ENCODE measurements at regions not wholly inside any gene's neighbourhood (a gene's known extent, or its start where the extent isn't known, plus 50 kb on each side); places are given as distances from the start of the nearest gene placed in this dataset.

GRCh38 chr2:41576423-41576822 lies 471.4 kb upstream of the PKDCC start:
- H3K4me3 ChIP-seq (ENCODE audit: insufficient read depth, low read depth, low read length): no peak overlapping the region
- H4K20me1 ChIP-seq (ENCODE audit: insufficient read depth, low read length): no peaks in the 10 kb centered on the region
- Mint-ChIP-seq H3K27ac (ENCODE audit: unreplicated experiment) (no peak overlapping the region), H3K4me3 (ENCODE audit: unreplicated experiment) (no peak overlapping the region), H3K36me3 (ENCODE audit: low read depth, unreplicated experiment) (no peaks in the 10 kb centered on the region), H3K4me1 (ENCODE audit: low read depth, unreplicated experiment) (no peaks in the 10 kb centered on the region), H3K27me3 (ENCODE audit: low read depth, unreplicated experiment) (no peaks in the 10 kb centered on the region), H3K9me3 (ENCODE audit: unreplicated experiment) (no peaks in the 10 kb centered on the region)
- H2AFZ ChIP-seq (ENCODE audit: low read depth, low read length): no peak overlapping the region
- H3K79me2 ChIP-seq (ENCODE audit: insufficient read depth, low read length): no peaks in the 10 kb centered on the region
- peaks cover 3% of the 10 kb centered on the region for H3K4me1 ChIP-seq (ENCODE audit: insufficient read depth, low read length)
- no peak for TF ChIP-seq EZH2 (IDR thresholded peaks at IDR 0.05; ENCODE audit: insufficient read depth, low read length)
- TF ChIP-seq, protein P1, sequence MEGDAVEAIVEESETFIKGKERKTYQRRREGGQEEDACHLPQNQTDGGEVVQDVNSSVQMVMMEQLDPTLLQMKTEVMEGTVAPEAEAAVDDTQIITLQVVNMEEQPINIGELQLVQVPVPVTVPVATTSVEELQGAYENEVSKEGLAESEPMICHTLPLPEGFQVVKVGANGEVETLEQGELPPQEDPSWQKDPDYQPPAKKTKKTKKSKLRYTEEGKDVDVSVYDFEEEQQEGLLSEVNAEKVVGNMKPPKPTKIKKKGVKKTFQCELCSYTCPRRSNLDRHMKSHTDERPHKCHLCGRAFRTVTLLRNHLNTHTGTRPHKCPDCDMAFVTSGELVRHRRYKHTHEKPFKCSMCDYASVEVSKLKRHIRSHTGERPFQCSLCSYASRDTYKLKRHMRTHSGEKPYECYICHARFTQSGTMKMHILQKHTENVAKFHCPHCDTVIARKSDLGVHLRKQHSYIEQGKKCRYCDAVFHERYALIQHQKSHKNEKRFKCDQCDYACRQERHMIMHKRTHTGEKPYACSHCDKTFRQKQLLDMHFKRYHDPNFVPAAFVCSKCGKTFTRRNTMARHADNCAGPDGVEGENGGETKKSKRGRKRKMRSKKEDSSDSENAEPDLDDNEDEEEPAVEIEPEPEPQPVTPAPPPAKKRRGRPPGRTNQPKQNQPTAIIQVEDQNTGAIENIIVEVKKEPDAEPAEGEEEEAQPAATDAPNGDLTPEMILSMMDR (IDR thresholded peaks at IDR 0.05; ENCODE audit: insufficient read depth, low read depth, low read length): no peak
- H3K36me3 ChIP-seq (ENCODE audit: insufficient read depth, low read length): no peaks in the 10 kb centered on the region
- no peak overlapping the region for H3K27ac ChIP-seq (ENCODE audit: low read depth, low read length)
- DNase-seq (ENCODE audit: low read depth) (no peak), FAIRE-seq (no peak)
- H3K27me3 ChIP-seq (ENCODE audit: insufficient read depth, low read length): no peaks in the 10 kb centered on the region
- no peaks in the 10 kb centered on the region for H3K9me3 ChIP-seq (ENCODE audit: insufficient read depth, low read depth, low read length)
- H3K4me2 ChIP-seq (ENCODE audit: low read length): no peak overlapping the region
- no peak overlapping the region for H3K9ac ChIP-seq (ENCODE audit: low read length)

DNA sequence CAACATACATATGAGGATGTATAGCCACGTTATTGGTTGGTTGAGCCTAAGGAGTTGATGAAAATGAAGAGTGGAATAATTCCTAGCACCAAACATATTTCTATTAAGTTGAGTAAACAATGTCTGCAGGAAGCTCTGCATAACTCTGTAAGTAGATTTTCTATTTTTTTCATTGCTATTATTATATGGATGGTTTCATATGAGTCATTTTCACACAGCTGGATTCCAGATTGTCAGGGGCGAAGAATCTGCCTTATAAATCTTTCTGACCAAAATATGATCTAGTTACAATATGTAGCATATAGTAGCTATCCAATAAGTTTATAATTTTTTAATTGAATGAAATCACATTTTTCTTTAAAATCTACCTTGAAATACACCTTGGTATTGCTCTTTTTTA lies 468.0 kb upstream of the PKDCC start:
- FAIRE-seq (no peak), DNase-seq (ENCODE audit: low read depth) (no peak)
- Histone ChIP-seq H3K4me2 (ENCODE audit: low read length) (no peak overlapping the region), H3K9ac (ENCODE audit: low read length) (no peak overlapping the region), H3K36me3 (ENCODE audit: insufficient read depth, low read length) (no peaks in the 10 kb centered on the region), H3K27me3 (ENCODE audit: insufficient read depth, low read length) (no peaks in the 10 kb centered on the region), H3K9me3 (ENCODE audit: insufficient read depth, low read depth, low read length) (peaks cover 2% of the 10 kb centered on the region), H3K4me1 (ENCODE audit: insufficient read depth, low read length) (peaks cover 3% of the 10 kb centered on the region), H3K79me2 (ENCODE audit: insufficient read depth, low read length) (no peaks in the 10 kb centered on the region), H4K20me1 (ENCODE audit: insufficient read depth, low read length) (no peaks in the 10 kb centered on the region), H2AFZ (ENCODE audit: low read depth, low read length) (no peak overlapping the region), H3K4me3 (ENCODE audit: insufficient read depth, low read depth, low read length) (no peak overlapping the region), H3K27ac (ENCODE audit: low read depth, low read length) (peak overlapping the region; percentile 41)
- Mint-ChIP-seq H3K36me3 (ENCODE audit: low read depth, unreplicated experiment) (no peaks in the 10 kb centered on the region), H3K9me3 (ENCODE audit: unreplicated experiment) (peaks cover 3% of the 10 kb centered on the region), H3K4me1 (ENCODE audit: low read depth, unreplicated experiment) (no peaks in the 10 kb centered on the region), H3K4me3 (ENCODE audit: unreplicated experiment) (no peak overlapping the region), H3K27me3 (ENCODE audit: low read depth, unreplicated experiment) (no peaks in the 10 kb centered on the region), H3K27ac (ENCODE audit: unreplicated experiment) (no peak overlapping the region)
- no peak for TF ChIP-seq EZH2 (IDR thresholded peaks at IDR 0.05; ENCODE audit: insufficient read depth, low read length)
- TF ChIP-seq, protein P1 (IDR thresholded peaks at IDR 0.05; ENCODE audit: insufficient read depth, low read depth, low read length): no peak

- Histone ChIP-seq H4K20me1 (ENCODE audit: insufficient read depth, low read length) (no peaks in the 10 kb centered on the region), H3K4me3 (ENCODE audit: insufficient read depth, low read depth, low read length) (no peak overlapping the region), H3K27me3 (ENCODE audit: insufficient read depth, low read length) (no peaks in the 10 kb centered on the region), H3K36me3 (ENCODE audit: insufficient read depth, low read length) (no peaks in the 10 kb centered on the region), H3K4me1 (ENCODE audit: insufficient read depth, low read length) (peaks cover 3% of the 10 kb centered on the region), H3K27ac (ENCODE audit: low read depth, low read length) (peak overlapping the region; percentile 36), H3K4me2 (ENCODE audit: low read length) (no peak overlapping the region), H3K9me3 (ENCODE audit: insufficient read depth, low read depth, low read length) (peaks cover 2% of the 10 kb centered on the region), H2AFZ (ENCODE audit: low read depth, low read length) (no peak overlapping the region), H3K79me2 (ENCODE audit: insufficient read depth, low read length) (no peaks in the 10 kb centered on the region), H3K9ac (ENCODE audit: low read length) (no peak overlapping the region)
- Mint-ChIP-seq H3K4me1 (ENCODE audit: low read depth, unreplicated experiment) (no peaks in the 10 kb centered on the region), H3K36me3 (ENCODE audit: low read depth, unreplicated experiment) (no peaks in the 10 kb centered on the region), H3K4me3 (ENCODE audit: unreplicated experiment) (no peak overlapping the region), H3K27ac (ENCODE audit: unreplicated experiment) (no peak overlapping the region), H3K9me3 (ENCODE audit: unreplicated experiment) (peaks cover 4% of the 10 kb centered on the region), H3K27me3 (ENCODE audit: low read depth, unreplicated experiment) (no peaks in the 10 kb centered on the region)
- TF ChIP-seq, protein P1 (IDR thresholded peaks at IDR 0.05; ENCODE audit: insufficient read depth, low read depth, low read length): no peak
- no peak for TF ChIP-seq EZH2 (IDR thresholded peaks at IDR 0.05; ENCODE audit: insufficient read depth, low read length)
- DNase-seq (ENCODE audit: low read depth) (no peak), FAIRE-seq (no peak)
Measured at GRCh38 chr2:41580806-41581205, 467.0 kb upstream of the PKDCC start.

Data from astrocyte (in vitro differentiated cells and primary cell).